ENCODE measurements at regions not wholly inside any gene's neighbourhood (a gene's known extent, or its start where the extent isn't known, plus 50 kb on each side); places are given as distances from the start of the nearest gene placed in this dataset.

- DNase-seq (ENCODE audit: low spot score) = no peak
Measured at GRCh38 chr3:165899066-165899465, 61.8 kb upstream of the BCHE start.

DNA sequence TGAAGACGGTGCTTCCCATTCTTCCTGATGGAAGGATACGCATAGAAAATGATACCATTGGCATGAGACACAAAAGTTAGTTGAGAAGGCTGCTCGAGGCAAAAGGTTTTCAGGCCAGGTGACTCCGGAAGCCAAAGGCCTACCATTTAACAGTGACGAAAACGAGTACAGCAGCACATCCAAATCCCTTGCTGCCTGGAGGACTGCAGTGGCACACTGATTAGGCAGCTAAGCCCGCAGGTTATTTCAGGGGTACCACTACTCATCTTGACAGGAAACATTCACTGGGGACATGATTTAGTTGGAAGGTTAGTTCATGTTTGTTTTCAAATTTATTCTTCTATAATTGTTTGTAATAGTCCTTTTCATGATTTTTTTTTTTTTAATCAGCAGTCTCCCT, 59.9 kb upstream of the BCHE start:
- DNase-seq (ENCODE audit: low spot score) = no peak

DNA sequence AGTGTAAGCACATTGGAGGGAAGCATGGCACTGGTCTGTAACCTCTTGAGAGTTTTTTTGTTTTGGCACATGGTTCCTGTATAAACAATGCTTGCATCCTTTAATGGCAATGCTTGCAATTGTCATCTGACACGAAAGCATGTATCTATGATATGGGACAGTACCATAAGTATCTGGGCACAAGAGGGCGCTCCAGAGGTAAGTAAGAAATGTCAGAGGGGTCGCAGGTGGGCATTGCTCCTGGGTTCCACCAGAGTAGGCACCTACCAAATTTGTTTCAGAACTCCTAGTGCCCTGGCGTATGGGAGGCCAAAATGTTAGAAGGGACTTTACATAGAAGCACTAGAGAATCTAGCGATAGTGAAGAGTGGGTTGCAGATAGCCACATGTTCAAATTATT, 58.7 kb upstream of the BCHE start:
- DNase-seq (ENCODE audit: low spot score) = no peak

DNA sequence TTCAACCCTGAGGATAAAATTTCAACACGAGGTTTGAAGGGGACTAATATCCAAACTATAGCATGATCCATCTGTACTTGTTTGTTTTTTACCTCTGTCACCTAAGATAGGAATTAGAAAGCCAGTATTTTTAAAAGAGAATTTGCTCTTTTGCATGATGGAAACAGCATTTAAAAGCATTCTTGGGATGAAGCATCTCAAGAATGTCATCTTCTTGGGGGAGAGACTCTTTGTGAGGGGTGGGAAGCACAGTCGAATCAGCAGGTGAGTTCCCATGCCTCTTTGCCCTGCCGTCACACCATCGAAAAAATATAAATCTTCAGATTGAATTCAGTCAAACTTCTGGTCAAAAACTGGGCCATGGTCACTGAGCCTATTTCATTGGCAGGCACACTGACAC, 55.3 kb upstream of the BCHE start:
- DNase-seq (ENCODE audit: low spot score) = no peak
